GM18498 (cell line): ENCODE measurements at regions not wholly inside any gene's neighbourhood (a gene's known extent, or its start where the extent isn't known, plus 50 kb on each side); places are given as distances from the start of the nearest gene placed in this dataset.

Experiments used
- ATAC-seq: cut with Tn5 transposase; IDR thresholded peaks from one replicate; pipeline ENCODE4 v1.9.1; 2021; ENCODE audit warnings: mild to moderate bottlenecking, moderate library complexity; ENCODE audit not compliant: unreplicated experiment

GRCh38 chr17:71905376-71906031, 215.3 kb upstream of the SOX9 start:
- ATAC-seq = no peak

- ATAC-seq = no peak
These were observed 211.7 kb upstream of the SOX9 start for GRCh38 chr17:71909155-71909554.

GRCh38 chr17:71910002-71910401, 210.8 kb upstream of the SOX9 start:
- ATAC-seq = no peak

GRCh38 chr17:71914042-71914441, 206.8 kb upstream of the SOX9 start:
- no peak for ATAC-seq

GRCh38 chr17:71914812-71915211, 206.0 kb upstream of the SOX9 start:
- no peak for ATAC-seq

GRCh38 chr17:71917715-71918114, 203.1 kb upstream of the SOX9 start:
- no peak for ATAC-seq

- no peak for ATAC-seq
These were observed 201.6 kb upstream of the SOX9 start for GRCh38 chr17:71919186-71919585.

- no peak for ATAC-seq
These were observed 200.9 kb upstream of the SOX9 start for GRCh38 chr17:71919896-71920295.

GRCh38 chr17:71921796-71922195, 199.0 kb upstream of the SOX9 start:
- peak; percentile 36 for ATAC-seq

- ATAC-seq = no peak
These were observed 198.4 kb upstream of the SOX9 start for GRCh38 chr17:71922439-71922838.

- ATAC-seq = no peak
These were observed 193.9 kb upstream of the SOX9 start for GRCh38 chr17:71926746-71927398.

GRCh38 chr17:71933306-71933705, 187.5 kb upstream of the SOX9 start:
- no peak for ATAC-seq

GRCh38 chr17:71934520-71934919, 186.3 kb upstream of the SOX9 start:
- ATAC-seq = no peak

GRCh38 chr17:71935341-71935740, 185.5 kb upstream of the SOX9 start:
- ATAC-seq = no peak

GRCh38 chr17:71936977-71937376, 183.8 kb upstream of the SOX9 start:
- no peak for ATAC-seq

- ATAC-seq = no peak
These were observed 182.9 kb upstream of the SOX9 start for GRCh38 chr17:71937914-71938313.

GRCh38 chr17:71938340-71939010, 182.3 kb upstream of the SOX9 start:
- no peak for ATAC-seq

GRCh38 chr17:71941920-71942319, 178.9 kb upstream of the SOX9 start:
- no peak for ATAC-seq

GRCh38 chr17:71942626-71943025, 178.2 kb upstream of the SOX9 start:
- no peak for ATAC-seq

- no peak for ATAC-seq
These were observed 172.0 kb upstream of the SOX9 start for GRCh38 chr17:71948703-71949422.

- ATAC-seq = no peak
These were observed 161.7 kb upstream of the SOX9 start for GRCh38 chr17:71959154-71959553.

- ATAC-seq = no peak
These were observed 157.5 kb upstream of the SOX9 start for GRCh38 chr17:71963351-71963750.
